Immature natural killer cell (primary cell): ENCODE measurements at regions not wholly inside any gene's neighbourhood (a gene's known extent, or its start where the extent isn't known, plus 50 kb on each side); places are given as distances from the start of the nearest gene placed in this dataset.

Experiments used
- DNase-seq, 3 donors: peaks; one replicate each; pipeline ENCODE4 v3.0.0; 2022; ENCODE audit warnings: mixed read lengths in 1 of 3
- H3K27ac Mint-ChIP-seq, 6 donors: one replicate each; pipeline ENCODE4 v1.8.0; 2020; ENCODE audit warnings: mixed read lengths in 6 of 6, mild to moderate bottlenecking in 5 of 6, inconsistent platforms in 4 of 6, moderate library complexity in 3 of 6
- H3K27me3 Mint-ChIP-seq, 3 donors: one replicate each; pipeline ENCODE4 v1.8.0; 2020 to 2021; ENCODE audit warnings: low read depth in 3 of 3, mild to moderate bottlenecking in 3 of 3, mixed read lengths in 3 of 3, moderate library complexity in 3 of 3, inconsistent platforms in 1 of 3
- H3K36me3 Mint-ChIP-seq, 3 donors: one replicate each; pipeline ENCODE4 v1.8.0; 2020; ENCODE audit warnings: mixed read lengths in 3 of 3, inconsistent platforms in 2 of 3, mild to moderate bottlenecking in 2 of 3
- H3K4me1 Mint-ChIP-seq, 2 donors: one replicate each; pipeline ENCODE4 v1.8.0; 2020; ENCODE audit warnings: inconsistent platforms in 2 of 2, mild to moderate bottlenecking in 2 of 2, mixed read lengths in 2 of 2, moderate library complexity in 1 of 2
- H3K4me3 Mint-ChIP-seq, 5 donors: one replicate each; pipeline ENCODE4 v1.8.0; 2020; ENCODE audit warnings: mild to moderate bottlenecking in 5 of 5, mixed read lengths in 5 of 5, inconsistent platforms in 3 of 5, moderate library complexity in 3 of 5
- H3K9me3 Mint-ChIP-seq, 6 donors: one replicate each; pipeline ENCODE4 v1.8.0; 2020; ENCODE audit warnings: mild to moderate bottlenecking in 6 of 6, mixed read lengths in 6 of 6, inconsistent platforms in 4 of 6, moderate library complexity in 3 of 6

DNA sequence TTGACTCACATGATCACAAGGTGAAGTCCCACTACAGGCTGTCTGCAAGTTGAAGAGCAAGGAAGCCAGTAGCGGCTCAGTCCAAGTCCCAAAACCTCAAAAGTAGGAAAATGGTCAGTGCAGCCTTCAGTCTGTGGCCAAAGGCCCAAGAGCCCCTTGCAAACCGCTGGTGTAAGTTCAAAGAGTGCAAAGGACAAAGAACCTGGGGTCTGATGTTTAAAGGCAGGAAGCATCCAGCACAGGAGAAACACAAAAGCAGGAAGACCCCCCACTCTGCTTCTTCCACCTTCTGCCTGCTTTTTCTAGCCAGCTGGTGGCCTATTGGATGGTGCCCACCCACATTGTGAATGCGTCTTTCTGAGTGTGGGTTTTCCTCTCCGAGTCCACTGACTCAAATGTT lies 2222.6 kb downstream of the MRPL39 start:
- H3K4me3 Mint-ChIP-seq: no peak overlapping the region
- no peak overlapping the region for H3K27ac Mint-ChIP-seq
- peaks cover 0 to 4% (median 0%) of the 10 kb centered on the region in 3 donors for H3K36me3 Mint-ChIP-seq
- no peaks in the 10 kb centered on the region for H3K4me1 Mint-ChIP-seq
- peaks cover 6 to 27% (median 12%) of the 10 kb centered on the region in 6 donors for H3K9me3 Mint-ChIP-seq
- no peak for DNase-seq
- no peaks in the 10 kb centered on the region for H3K27me3 Mint-ChIP-seq

DNA sequence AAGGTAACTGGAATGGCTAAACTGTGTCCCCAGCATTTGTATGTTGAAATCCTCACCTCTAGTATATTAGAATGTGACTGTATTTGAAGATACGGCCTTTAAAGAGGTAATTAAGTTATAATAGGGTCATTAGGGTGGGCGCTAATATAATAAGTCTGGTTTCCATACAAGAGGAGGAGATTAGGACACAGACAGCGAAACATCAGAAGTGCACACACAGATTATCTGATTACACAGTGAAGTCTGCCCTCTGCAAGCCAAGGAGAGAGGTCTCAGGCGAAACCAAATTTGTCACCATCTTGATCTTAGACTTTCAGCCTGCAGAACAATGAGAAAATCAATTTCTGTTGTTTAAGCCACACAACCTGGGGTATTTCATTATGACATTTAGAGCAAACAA lies 2233.1 kb downstream of the MRPL39 start:
- H3K9me3 Mint-ChIP-seq: peaks cover 5 to 30% (median 19%) of the 10 kb centered on the region in 6 donors

DNA sequence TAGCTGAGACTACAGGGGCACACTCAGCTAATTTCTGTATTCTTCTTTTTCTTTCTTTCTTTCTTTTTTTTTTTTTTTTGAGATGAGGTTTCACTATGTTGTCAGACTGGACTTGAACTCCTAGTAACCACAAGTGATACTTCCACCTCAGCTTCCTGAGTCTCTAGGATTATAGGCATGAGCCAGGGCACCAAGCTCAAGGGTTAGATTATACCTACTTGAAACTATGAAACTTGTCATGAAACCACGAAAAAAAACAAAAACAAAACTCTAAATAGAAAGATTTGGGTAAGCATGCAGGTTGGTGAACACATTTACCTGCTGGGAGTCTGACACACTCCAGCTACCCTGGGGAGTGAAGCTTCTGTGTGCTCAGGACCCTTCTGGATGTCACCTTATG lies 2250.4 kb downstream of the MRPL39 start:
- Mint-ChIP-seq H3K4me3 (no peak overlapping the region), H3K9me3 (peaks cover 10 to 48% (median 17%) of the 10 kb centered on the region in 6 donors), H3K27me3 (no peaks in the 10 kb centered on the region), H3K36me3 (peaks cover 0 to 4% (median 0%) of the 10 kb centered on the region in 3 donors), H3K27ac (no peak overlapping the region), H3K4me1 (no peaks in the 10 kb centered on the region)
- no peak for DNase-seq

More for the DNA sequence above, 2233.1 kb downstream of the MRPL39 start:
- no peak overlapping the region for H3K4me3 Mint-ChIP-seq
- no peak overlapping the region for H3K27ac Mint-ChIP-seq
- peaks cover 0 to 4% (median 0%) of the 10 kb centered on the region in 3 donors for H3K36me3 Mint-ChIP-seq
- no peaks in the 10 kb centered on the region for H3K4me1 Mint-ChIP-seq
- no peak for DNase-seq
- peaks cover 0 to 2% (median 2%) of the 10 kb centered on the region in 3 donors for H3K27me3 Mint-ChIP-seq

DNA sequence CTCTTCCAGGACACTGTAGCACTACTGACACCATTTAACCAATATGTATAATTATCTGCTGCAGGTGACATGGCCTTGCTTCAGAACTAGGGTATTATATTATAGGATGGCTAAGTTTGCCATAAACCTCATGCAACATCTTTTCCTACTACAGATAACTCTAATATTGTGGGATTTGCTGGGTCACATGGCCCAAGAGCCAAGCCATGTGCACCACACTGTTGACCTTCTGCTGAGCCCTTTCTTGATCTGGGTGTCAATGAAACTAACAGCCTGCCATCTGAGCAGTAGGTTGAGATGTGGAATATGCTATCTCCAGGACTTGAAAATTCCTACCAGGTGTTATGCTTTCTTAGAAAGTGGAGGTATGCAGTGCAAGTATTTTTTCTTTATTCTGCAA lies 2291.1 kb downstream of the MRPL39 start:
- H3K4me1 Mint-ChIP-seq: no peaks in the 10 kb centered on the region
- H3K27me3 Mint-ChIP-seq: no peaks in the 10 kb centered on the region
- no peak for DNase-seq
- no peak overlapping the region for H3K27ac Mint-ChIP-seq
- peaks cover 6 to 50% (median 24%) of the 10 kb centered on the region in 6 donors for H3K9me3 Mint-ChIP-seq
- H3K36me3 Mint-ChIP-seq: no peaks in the 10 kb centered on the region
- H3K4me3 Mint-ChIP-seq: no peak overlapping the region

DNA sequence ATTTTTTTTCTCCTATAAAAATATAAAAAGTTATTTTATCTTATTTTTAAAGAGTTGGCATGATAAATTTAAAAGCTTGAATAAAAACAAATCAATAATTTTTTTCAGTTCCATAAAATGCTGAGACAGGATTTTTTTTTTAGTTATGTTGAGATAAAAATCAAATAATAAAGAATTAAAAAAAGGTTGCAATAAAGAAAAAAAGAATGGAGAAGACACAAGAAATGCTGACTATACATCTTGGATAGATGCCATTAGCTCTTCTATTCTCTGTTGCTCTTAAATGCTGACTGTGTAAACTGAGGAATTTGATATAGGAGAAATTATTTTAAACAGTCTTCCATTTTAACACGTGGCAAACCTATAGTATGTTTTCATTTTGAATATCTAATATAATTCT lies 2298.5 kb downstream of the MRPL39 start:
- H3K36me3 Mint-ChIP-seq: no peaks in the 10 kb centered on the region
- no peaks in the 10 kb centered on the region for H3K4me1 Mint-ChIP-seq
- H3K4me3 Mint-ChIP-seq: no peak overlapping the region
- no peak overlapping the region for H3K27ac Mint-ChIP-seq
- DNase-seq: no peak
- H3K27me3 Mint-ChIP-seq: no peaks in the 10 kb centered on the region
- H3K9me3 Mint-ChIP-seq: peaks cover 6 to 53% (median 27%) of the 10 kb centered on the region in 6 donors

DNA sequence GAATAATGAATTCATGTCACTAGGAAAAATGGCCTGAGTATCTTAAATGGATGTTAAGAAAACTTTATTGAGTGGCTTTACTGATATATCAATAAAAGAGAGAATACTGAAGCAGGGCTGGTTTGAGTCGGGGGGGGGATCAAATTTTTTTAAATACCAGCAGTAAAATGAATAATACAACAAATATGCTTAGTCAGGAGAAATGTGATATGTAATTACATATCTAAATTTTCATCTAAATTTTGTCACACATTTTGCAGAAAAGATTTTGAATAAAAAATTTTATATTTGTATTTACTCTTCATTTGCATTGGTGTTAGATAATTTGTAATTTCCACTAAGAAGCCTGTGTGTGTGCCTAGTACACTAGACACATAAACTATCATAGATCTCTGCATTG lies 2300.2 kb downstream of the MRPL39 start:
- no peaks in the 10 kb centered on the region for H3K4me1 Mint-ChIP-seq
- H3K27me3 Mint-ChIP-seq: no peaks in the 10 kb centered on the region
- H3K9me3 Mint-ChIP-seq: peaks cover 10 to 56% (median 25%) of the 10 kb centered on the region in 6 donors
- no peaks in the 10 kb centered on the region for H3K36me3 Mint-ChIP-seq
- no peak for DNase-seq
- H3K27ac Mint-ChIP-seq: no peak overlapping the region
- no peak overlapping the region for H3K4me3 Mint-ChIP-seq

DNA sequence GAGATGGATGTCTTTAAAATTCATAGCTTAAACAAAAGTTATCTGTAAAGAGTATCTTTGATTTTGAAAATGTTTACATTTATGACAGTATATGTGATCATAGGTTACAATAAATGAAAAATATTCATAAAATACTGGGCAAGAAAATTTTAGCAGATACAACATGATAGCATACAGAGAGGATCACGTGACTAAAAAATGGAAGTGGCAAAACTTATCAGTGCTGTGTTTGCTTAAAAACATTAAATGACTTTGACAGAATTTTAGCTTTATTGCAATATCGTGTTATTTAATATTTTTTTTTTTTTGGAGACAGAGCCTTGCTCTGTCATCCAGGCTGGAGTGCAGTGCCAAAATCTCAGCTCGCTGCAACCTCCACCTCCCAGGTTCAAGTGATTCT lies 2294.1 kb downstream of the NCAM2 start:
- H3K27ac Mint-ChIP-seq: no peak overlapping the region
- H3K9me3 Mint-ChIP-seq: peaks cover 9 to 56% (median 16%) of the 10 kb centered on the region in 6 donors
- H3K4me1 Mint-ChIP-seq: no peaks in the 10 kb centered on the region
- no peaks in the 10 kb centered on the region for H3K36me3 Mint-ChIP-seq
- H3K4me3 Mint-ChIP-seq: no peak overlapping the region
- H3K27me3 Mint-ChIP-seq: peaks cover 0 to 1% (median 0%) of the 10 kb centered on the region in 3 donors
- DNase-seq: no peak

DNA sequence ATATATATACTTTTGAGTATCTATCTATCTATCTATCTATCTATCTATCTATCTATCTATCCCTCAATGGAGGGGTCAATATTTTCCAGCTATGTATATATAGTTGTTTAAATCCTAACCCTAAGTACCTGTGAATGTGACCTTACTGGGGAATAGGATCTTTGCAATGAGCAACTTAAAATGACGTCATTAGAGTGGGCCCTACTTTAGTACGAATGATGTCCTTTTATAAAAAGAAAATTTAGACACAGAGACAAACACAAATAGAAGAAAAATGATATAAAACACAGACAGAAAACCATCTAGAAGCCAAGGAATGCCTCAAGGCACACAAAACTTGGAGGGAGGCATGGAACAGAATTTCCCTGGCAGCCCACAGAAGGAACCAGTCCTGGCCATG lies 2283.7 kb downstream of the NCAM2 start:
- no peak for DNase-seq
- H3K4me1 Mint-ChIP-seq: no peaks in the 10 kb centered on the region
- peaks cover 0 to 2% (median 0%) of the 10 kb centered on the region in 3 donors for H3K27me3 Mint-ChIP-seq

DNA sequence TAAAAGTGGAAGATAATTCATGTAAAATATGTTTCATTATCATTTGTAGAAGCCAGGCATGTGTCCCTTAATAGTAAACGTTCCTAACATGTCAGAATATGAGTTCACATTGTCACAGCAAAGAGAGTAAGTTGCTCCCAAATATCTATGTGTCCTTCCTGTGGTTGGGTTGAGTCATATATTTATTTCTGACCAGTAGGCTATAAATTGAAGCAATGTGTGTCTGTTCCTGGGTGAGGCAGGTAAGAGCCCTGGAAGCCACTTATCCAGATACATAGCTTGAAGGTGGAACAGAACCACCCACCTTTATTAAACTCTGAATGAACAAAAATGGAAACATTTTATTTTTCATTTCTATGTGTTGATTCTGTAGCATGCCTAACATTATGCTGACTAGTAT lies 2251.6 kb downstream of the NCAM2 start:
- no peak overlapping the region for H3K27ac Mint-ChIP-seq
- no peak overlapping the region for H3K4me3 Mint-ChIP-seq
- peaks cover 3 to 20% (median 10%) of the 10 kb centered on the region in 6 donors for H3K9me3 Mint-ChIP-seq
- peaks cover 0 to 1% (median 0%) of the 10 kb centered on the region in 3 donors for H3K27me3 Mint-ChIP-seq
- DNase-seq: no peak
- no peaks in the 10 kb centered on the region for H3K4me1 Mint-ChIP-seq
- no peaks in the 10 kb centered on the region for H3K36me3 Mint-ChIP-seq

More for the DNA sequence above, 2283.7 kb downstream of the NCAM2 start:
- H3K9me3 Mint-ChIP-seq: peaks cover 8 to 33% (median 11%) of the 10 kb centered on the region in 6 donors
- H3K4me3 Mint-ChIP-seq: no peak overlapping the region
- no peaks in the 10 kb centered on the region for H3K36me3 Mint-ChIP-seq
- no peak overlapping the region for H3K27ac Mint-ChIP-seq

DNA sequence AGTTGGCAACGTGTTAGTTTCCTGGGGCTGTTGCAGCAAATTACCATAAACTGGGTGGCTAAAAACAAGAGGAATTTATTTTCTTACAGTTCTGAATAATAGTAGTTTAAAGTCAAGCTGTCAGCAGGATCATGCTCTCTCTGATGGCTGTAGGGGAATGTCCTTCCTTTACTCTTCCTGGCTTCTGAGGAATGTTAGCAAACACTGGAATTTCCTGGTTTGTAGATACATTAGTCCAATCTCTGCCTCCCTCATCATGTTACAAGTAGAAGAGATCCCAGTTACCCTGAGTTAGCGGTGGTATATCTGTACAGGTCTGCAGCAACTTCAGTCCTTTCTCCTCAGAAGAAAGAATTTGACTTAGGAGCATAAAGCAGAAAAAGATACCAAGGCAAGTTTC lies 2249.1 kb downstream of the NCAM2 start:
- no peaks in the 10 kb centered on the region for H3K4me1 Mint-ChIP-seq
- H3K27me3 Mint-ChIP-seq: peaks cover 0 to 1% (median 0%) of the 10 kb centered on the region in 3 donors
- H3K27ac Mint-ChIP-seq: no peak overlapping the region
- H3K4me3 Mint-ChIP-seq: no peak overlapping the region
- no peak for DNase-seq
- H3K36me3 Mint-ChIP-seq: no peaks in the 10 kb centered on the region
- peaks cover 3 to 20% (median 11%) of the 10 kb centered on the region in 6 donors for H3K9me3 Mint-ChIP-seq

DNA sequence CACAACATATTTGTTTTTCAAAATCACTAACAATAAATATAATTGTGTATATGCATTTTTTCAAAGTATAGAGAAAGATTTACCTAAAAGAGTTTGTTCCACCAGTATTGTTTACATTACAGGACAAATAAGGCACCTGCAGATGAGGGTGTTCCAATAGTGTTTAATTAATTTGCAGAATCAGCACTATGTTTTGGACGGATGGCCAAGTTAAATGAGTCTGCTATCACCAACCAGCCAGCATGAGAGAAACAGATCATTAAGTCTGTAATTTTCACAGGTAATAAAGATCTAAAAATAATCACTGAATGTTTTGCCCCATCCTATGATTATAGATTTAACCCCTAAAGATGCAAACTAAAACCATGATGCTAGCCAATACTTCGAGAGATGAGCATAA lies 2247.0 kb downstream of the NCAM2 start:
- Mint-ChIP-seq H3K4me3 (no peak overlapping the region), H3K27me3 (peaks cover 0 to 1% (median 0%) of the 10 kb centered on the region in 3 donors), H3K36me3 (no peaks in the 10 kb centered on the region), H3K27ac (no peak overlapping the region), H3K4me1 (no peaks in the 10 kb centered on the region), H3K9me3 (peaks cover 6 to 27% (median 18%) of the 10 kb centered on the region in 6 donors)
- DNase-seq: no peak

DNA sequence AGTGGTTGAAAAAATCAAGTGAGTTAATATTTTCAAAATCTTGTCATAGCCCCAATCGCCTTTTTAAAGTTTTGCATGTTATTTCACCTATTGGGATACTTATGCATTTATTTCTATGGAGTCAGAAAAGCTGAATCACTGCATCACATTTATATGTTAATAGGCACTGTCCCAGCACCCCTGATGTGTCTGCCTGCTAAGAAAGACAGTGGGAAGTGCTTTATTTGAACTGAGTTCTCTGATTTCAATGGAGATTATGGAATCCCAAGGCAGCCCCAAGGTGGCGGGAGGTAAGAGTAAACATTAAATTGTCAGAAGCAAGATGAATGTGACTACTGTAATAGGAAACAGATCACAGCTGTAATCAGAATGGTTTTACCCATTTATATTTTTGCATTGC lies 2225.7 kb downstream of the NCAM2 start:
- H3K4me1 Mint-ChIP-seq: no peaks in the 10 kb centered on the region
- H3K27ac Mint-ChIP-seq: no peak overlapping the region
- H3K27me3 Mint-ChIP-seq: no peaks in the 10 kb centered on the region
- peaks cover 0 to 37% (median 20%) of the 10 kb centered on the region in 6 donors for H3K9me3 Mint-ChIP-seq
- no peak overlapping the region for H3K4me3 Mint-ChIP-seq
- no peaks in the 10 kb centered on the region for H3K36me3 Mint-ChIP-seq
- no peak for DNase-seq

DNA sequence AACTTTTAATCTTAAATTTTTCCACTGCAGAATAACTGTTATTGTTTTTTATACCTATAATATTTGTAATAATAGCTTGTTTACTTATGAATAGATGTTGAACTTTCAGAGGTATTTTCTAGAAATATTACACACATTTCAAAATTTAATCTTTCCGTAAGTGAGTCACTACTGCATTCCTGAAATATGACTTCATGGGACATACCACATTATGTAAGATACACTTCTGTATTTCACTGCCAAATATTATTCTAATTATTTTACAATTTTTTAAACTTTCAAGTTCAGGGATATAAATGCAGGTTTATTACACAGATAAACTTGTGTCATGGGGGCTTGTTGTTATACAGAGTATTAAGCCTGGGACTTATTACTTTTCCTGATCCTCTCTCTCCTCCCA lies 2220.5 kb downstream of the NCAM2 start:
- Mint-ChIP-seq H3K27me3 (no peaks in the 10 kb centered on the region), H3K9me3 (peaks cover 4 to 28% (median 16%) of the 10 kb centered on the region in 6 donors), H3K27ac (no peak overlapping the region), H3K36me3 (no peaks in the 10 kb centered on the region), H3K4me3 (no peak overlapping the region), H3K4me1 (no peaks in the 10 kb centered on the region)
- DNase-seq: no peak

DNA sequence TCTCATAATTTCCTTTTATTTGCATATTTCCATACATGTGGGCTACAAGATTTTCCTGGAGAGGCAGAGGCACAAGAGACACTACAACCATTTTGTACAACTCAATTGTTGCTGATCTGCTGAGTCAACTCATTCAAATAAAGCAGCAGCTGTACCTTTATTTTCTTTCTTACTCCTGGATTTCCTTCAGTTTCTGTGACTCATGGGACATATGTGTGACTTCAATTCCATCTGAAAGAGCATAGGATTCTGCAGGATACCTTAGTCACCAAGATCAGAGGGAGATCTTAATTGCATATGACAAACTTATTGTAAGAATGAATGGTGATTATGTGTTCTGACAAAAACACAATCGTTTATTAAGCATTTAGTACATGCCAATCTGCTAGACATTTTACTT lies 2219.4 kb downstream of the NCAM2 start:
- Mint-ChIP-seq H3K4me1 (no peaks in the 10 kb centered on the region), H3K4me3 (no peak overlapping the region), H3K27me3 (no peaks in the 10 kb centered on the region), H3K27ac (no peak overlapping the region), H3K36me3 (no peaks in the 10 kb centered on the region), H3K9me3 (peaks cover 7 to 30% (median 19%) of the 10 kb centered on the region in 6 donors)
- no peak for DNase-seq

DNA sequence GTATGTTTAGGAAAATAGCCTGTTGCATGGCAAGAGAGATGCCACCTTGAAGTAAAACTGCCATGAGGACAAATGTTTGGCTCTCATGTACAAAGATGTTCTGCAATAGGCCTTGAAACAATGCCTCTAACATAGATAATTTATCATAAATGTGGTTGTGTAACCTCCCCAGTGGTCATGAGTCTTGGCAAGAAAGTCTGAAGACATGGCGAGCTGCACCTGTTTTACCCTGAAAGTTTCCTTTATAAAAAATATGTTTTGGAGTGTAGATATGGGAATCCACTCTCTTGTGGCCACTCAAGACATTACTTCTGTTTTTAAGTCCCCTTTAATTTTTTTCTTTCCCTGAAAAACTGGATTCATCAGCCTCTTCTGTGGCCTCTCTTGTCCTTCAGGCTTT lies 2217.1 kb downstream of the NCAM2 start:
- Mint-ChIP-seq H3K9me3 (peaks cover 7 to 31% (median 20%) of the 10 kb centered on the region in 6 donors), H3K4me3 (no peak overlapping the region), H3K36me3 (no peaks in the 10 kb centered on the region), H3K27ac (no peak overlapping the region), H3K27me3 (no peaks in the 10 kb centered on the region), H3K4me1 (no peaks in the 10 kb centered on the region)
- no peak for DNase-seq
